EL (cell line): ENCODE measurements at regions not wholly inside any gene's neighbourhood (a gene's known extent, or its start where the extent isn't known, plus 50 kb on each side); places are given as distances from the start of the nearest gene placed in this dataset.
"Not testable (repeated sequence)": the region's sequence is repeated elsewhere in the genome, so short reads cannot be mapped to it uniquely, and the experiment has no call there.

Experiments
- DNase-seq: peaks from one replicate; pipeline ENCODE4 v3.0.0-alpha.2; 2016

DNA sequence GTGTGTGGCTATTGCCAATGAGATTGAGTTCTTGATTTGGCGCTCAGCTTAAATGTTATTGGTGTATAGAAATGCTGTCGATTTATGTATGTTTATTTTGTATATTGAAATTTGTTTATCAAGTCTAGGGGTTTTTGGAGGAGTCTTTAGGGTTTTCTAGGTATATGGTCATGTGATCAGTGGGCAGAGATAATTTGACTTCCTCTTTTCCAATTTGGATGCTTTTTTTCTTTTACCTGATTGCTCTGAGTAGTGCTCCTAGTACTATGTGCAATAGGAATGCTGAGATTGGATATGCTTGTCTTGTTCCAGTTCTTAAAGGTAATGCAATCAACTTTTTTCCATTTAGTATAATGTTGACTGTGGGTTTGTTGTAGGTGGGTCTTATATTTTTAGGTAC, 99.8 kb upstream of the PMCH start:
- no peak for DNase-seq

DNA sequence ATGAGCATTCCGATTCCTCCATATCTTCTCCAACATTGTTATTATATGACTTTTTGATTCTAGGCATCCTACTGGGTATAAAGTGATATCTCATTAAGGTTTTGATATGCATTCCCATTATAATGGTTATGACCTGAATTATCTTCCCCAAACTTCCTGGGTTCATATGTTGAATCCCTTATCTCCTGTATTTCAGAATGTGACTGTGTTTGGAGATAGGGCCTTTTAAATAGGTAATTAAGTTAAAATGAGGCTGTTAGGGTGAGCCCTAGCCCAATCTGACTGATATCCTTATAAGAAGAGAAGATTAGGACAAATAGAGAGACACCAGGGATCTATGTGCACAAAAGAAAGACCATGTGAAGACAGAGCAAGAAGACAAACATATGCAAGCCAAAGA, 96.9 kb upstream of the PMCH start:
- DNase-seq = no peak

DNA sequence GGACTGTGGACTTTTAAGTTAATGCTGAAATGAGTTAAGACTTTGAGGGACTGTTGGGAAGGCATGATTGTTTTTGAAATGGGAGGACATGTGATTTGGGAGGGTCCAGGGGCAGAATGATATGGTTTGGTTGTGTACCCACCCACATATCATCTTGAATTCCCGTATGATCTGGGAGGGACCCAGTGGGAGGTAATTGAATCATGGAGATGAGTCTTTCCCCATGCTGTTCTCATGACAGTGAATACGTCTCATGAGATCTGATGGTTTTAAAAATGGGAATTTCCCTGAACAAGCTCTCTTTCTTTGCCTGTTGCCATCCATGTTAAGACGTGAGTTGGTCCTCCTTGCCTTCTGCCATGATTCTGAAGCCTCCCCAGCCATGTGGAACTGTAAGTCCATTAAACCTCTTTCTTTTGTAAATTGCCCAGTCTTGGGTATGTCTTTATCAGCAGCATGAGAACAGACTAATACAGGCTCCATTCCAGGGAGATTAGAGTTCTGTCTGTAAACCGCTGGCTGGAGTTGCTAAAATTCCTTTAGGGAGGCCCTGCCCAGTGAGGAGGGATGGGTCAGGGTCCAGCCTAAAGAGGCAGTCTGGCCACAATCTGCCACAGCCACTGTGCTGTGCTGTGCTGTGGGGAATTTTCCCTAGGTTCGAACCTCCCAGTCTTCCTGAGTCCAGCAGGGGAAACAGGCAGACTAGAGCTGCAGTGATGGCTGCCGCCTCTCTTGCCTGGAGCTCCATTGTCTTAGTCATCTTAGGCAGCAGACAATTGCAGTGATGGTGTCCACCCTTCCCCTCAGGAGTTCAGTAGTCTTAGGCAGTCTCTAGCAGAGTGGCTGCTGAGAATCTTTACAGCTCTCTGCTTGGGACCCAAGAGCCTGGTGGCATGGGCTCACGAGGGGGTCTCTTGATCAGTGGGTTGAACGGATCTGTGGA, 94.1 kb upstream of the PMCH start:
- DNase-seq = not testable (repeated sequence)

DNA sequence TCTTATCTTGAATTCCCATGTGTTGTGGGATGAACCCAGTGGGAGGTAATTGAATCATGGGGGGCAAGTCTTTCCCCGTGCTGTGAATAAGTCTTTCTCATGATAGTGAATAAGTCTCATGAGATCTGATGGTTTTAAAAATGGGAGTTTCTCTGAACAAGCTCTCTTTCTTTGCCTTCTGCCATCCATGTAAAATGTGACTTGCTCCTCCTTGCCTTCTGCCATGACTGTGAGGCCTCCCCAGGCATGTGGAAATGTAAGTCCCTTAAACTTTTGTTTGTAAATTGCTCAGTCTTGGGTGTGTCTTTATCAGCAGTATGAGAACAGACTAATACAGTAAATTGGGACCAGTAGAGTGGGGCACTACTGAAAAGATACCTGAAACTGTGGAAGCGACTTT, 92.1 kb upstream of the PMCH start:
- DNase-seq = not testable (repeated sequence)

DNA sequence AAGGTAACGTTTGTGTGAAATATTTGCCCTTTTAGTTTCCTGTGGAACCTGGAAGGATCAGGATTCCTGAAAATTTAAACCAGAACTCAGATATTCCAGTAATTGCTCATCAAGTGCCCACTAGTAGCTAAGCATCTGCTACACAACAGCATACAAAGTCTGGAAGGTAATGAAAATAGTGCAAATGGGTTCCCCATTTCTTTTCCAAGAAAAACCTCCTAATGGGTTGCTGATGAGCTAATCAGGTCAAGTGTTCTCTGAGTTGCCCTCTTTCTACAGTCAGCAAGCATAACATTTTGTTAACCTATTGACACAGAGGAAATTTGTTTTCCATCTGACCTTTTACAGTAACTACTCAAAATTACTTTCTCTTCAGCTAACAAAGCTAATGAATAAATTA, 83.6 kb upstream of the PMCH start:
- DNase-seq = no peak

DNA sequence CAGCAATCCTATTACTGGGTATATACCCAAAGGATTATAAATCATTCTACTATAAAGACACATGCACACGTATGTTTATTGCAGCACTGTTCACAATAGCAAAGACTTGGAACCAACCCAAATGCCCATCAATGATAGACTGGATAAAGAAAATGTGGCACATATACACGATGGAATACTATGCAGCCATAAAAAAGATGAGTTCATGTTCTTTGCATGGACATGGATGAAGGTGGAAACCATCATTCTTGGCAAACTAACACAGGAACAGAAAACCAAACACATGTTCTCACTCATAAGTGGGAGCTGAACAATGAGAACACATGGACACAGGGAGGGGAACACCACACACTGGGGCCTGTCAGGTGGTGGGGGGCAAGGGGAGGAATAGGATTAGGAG, 58.1 kb upstream of the PMCH start:
- DNase-seq = not testable (repeated sequence)

DNA sequence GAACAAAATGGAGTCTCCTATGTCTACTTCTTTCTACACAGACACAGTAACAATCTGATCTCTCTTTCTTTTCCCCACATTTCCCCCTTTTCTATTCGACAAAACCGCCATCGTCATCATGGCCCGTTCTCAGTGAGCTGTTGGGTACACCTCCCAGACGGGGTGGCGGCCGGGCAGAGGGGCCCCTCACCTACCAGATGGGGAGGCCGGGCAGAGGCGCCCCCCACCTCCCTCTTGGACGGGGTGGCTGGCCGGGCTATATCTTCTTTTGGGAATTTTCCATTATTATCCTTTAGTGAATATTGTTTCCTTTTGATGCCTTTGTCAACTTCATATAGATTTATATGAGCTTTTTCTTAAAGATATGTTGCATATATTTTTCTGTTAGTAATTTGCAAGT, 53.4 kb upstream of the PMCH start:
- not testable (repeated sequence) for DNase-seq

DNA sequence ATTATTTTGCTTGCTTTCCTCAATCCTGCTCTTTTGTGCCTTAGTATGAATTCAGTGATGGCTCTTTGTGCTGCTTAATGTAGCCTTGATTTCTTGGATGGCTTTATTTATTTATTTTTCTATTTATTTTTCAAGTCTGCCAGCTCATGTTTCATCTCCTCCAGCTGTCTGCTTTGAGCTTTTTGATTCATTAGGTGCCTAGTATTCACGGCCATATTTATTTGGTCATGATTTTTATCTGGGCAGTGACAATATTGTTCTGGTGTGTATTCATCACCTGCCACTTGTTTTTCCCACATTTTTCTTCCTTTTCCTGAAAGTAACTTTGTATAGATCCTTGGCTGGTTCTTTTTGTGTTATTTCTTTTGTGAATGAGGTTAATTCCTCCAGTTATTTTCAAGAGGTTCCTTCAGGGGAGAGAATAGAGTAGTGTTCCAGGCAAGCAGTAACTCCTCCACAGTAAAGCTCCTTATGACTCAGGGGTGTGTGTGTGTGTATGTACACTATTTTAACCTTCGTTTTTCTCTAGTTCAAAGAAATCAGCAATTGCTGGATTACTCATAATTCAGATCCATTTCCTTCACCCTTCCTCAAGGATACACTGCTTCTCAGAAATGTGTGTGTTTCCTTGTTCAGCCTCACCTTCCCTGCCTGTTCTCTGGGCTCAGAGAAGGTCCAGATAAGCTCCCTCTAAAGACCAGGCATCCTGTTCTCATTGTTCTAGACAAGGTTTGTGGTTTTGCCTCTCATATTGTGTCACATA, 51.6 kb upstream of the PMCH start:
- DNase-seq = no peak
